Spleen (tissue), 11 donors: ENCODE measurements at regions not wholly inside any gene's neighbourhood (a gene's known extent, or its start where the extent isn't known, plus 50 kb on each side); places are given as distances from the start of the nearest gene placed in this dataset.

Source experiments
- DNase-seq: peaks from one replicate; pipeline ENCODE4 v3.0.0-alpha.2; 2020
- H3K27ac ChIP-seq, 8 donors: fragments of 200-600 bp; sonication (generic) in 7 of 8; 1 replicate in 4 of 8; 2 replicates in 4 of 8; pipeline versions ENCODE4 v1.5.0 to v1.8.0; 2016 to 2021; ENCODE audit warnings: inconsistent platforms in 4 of 8, mild to moderate bottlenecking in 4 of 8, moderate library complexity in 1 of 8
- H3K27me3 ChIP-seq, 7 donors: fragments of 200-600 bp; sonication (generic) in 6 of 7; replicated peaks in 1 of 7; 1 replicate in 4 of 7; 2 replicates in 3 of 7; pipeline versions ENCODE4 v1.5.0 to v1.8.0; 2016 to 2021; ENCODE audit warnings: inconsistent platforms in 3 of 7, mild to moderate bottlenecking in 1 of 7
- H3K36me3 ChIP-seq, 6 donors: fragments of 200-600 bp; sonication (generic) in 5 of 6; 1 replicate in 4 of 6; 2 replicates in 2 of 6; pipeline versions ENCODE4 v1.5.0 to v1.8.0; 2016 to 2021; ENCODE audit warnings: inconsistent platforms in 2 of 6
- H3K4me1 ChIP-seq, 6 donors: fragments of 200-600 bp; sonication (generic) in 5 of 6; 1 replicate in 3 of 6; 2 replicates in 3 of 6; pipeline versions ENCODE4 v1.5.0 to v1.8.0; 2016 to 2021; ENCODE audit warnings: inconsistent platforms in 3 of 6
- H3K4me3 ChIP-seq, 8 donors: fragments of 200-600 bp; sonication (generic) in 7 of 8; 1 replicate in 4 of 8; 2 replicates in 4 of 8; pipeline versions ENCODE4 v1.5.0 to v1.8.0; 2016 to 2021; ENCODE audit warnings: inconsistent platforms in 4 of 8, mild to moderate bottlenecking in 4 of 8, moderate library complexity in 2 of 8
- H3K9me3 ChIP-seq, 8 donors: fragments of 200-600 bp; sonication (generic) in 7 of 8; 1 replicate in 4 of 8; 2 replicates in 4 of 8; pipeline versions ENCODE4 v1.5.0 to v1.8.0; 2016 to 2021; ENCODE audit warnings: inconsistent platforms in 4 of 8
- POLR2A ChIP-seq, 3 donors: fragments of 450-650 bp; IDR thresholded peaks; one replicate each; pipeline ENCODE4 v1.5.1; 2017; ENCODE audit warnings: antibody characterized with exemption in 3 of 3, mild to moderate bottlenecking in 1 of 3
- POLR2AphosphoS5 ChIP-seq, 3 donors: sonication (generic); formaldehyde crosslinking; IDR thresholded peaks; one replicate each; pipeline ENCODE4 v1.5.1; 2017; ENCODE audit warnings: antibody characterized with exemption in 3 of 3
- WGBS, 5 donors: extraction: QIAGEN DNeasy Blood & Tissue Kit in 3 of 5; methylation state at CpG; one replicate each; pipeline versions ENCODE4 v1.1.5 to v1.1.7; 2013 to 2018; 5-methylcytosine and 5-hydroxymethylcytosine counted together
- intact Hi-C: fragments of 100-400 bp; cut with DNase I; formaldehyde crosslinking; loops from one replicate; pipeline ENCODE4 v1.15.0; 2023; ENCODE audit warnings: low total_unique reads
- TF ChIP-seq, protein P1 (sequence below), 11 experiments: fragments of 200-600 bp in 7 of 11; fragments of 450-650 bp in 4 of 11; sonication (generic) in 4 of 11; IDR thresholded peaks in 8 of 11; conservative IDR thresholded peaks in 3 of 11; 1 replicate in 7 of 11; 2 replicates in 4 of 11; pipeline versions ENCODE4 v1.4.0 to v1.8.0; 2016 to 2021; ENCODE audit warnings: antibody characterized with exemption in 11 of 11, inconsistent platforms in 4 of 11, mild to moderate bottlenecking in 1 of 11
- donor health status: healthy with polysubstance abuse.
- donor health status: DM: no; HTN: no; CAD: no; lungs with moderate emphysema.
- donor health status: DM: no; HTN: no; CAD: no.
- donor health status: Bipolar disorder and iron deficiency.
- donor health status: healthy.
- donor health status: DM: no; HTN: no; CAD: no.
- donor health status: DM: yes; HTN: yes; CAD: no.

DNA sequence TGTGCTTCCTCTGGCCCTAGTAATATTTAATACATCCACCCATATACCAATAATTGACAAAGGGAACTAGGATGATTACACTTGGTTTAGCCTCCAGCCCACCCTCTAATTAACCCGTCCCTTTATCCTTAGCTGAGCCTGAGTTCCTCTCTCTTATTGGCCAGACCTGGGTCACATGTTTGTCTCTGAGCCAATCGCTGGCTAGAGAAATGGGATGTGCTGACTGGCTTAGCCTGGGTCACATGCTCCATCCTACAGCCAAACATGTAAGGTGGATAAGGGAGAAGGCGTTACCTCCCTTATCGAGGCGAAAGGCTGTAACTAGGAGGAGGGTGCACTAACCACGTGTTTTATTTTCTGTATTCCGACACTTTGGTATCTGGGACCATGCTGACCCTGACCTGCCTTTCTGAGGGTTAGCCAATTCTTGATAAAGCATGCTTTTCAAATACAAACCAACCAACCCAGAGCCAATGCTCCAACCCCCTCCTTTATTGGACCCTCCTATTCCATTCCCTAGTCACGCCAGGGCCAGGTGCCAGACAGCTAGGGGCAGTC, 262.7 kb downstream of the PREX1 start:
- WGBS, 5 donors: 71 to 88% (median 76%) methylated on average over 8 of the region's 8 CpGs
- no peaks in the 10 kb centered on the region for H3K36me3 ChIP-seq
- peaks cover 0 to 9% (median 0%) of the 10 kb centered on the region in 8 donors for H3K9me3 ChIP-seq
- no peak overlapping the region for H3K27ac ChIP-seq
- no peak for TF ChIP-seq POLR2AphosphoS5 (IDR thresholded peaks at IDR 0.05)
- TF ChIP-seq POLR2A (IDR thresholded peaks at IDR 0.05): no peak
- TF ChIP-seq, protein P1, sequence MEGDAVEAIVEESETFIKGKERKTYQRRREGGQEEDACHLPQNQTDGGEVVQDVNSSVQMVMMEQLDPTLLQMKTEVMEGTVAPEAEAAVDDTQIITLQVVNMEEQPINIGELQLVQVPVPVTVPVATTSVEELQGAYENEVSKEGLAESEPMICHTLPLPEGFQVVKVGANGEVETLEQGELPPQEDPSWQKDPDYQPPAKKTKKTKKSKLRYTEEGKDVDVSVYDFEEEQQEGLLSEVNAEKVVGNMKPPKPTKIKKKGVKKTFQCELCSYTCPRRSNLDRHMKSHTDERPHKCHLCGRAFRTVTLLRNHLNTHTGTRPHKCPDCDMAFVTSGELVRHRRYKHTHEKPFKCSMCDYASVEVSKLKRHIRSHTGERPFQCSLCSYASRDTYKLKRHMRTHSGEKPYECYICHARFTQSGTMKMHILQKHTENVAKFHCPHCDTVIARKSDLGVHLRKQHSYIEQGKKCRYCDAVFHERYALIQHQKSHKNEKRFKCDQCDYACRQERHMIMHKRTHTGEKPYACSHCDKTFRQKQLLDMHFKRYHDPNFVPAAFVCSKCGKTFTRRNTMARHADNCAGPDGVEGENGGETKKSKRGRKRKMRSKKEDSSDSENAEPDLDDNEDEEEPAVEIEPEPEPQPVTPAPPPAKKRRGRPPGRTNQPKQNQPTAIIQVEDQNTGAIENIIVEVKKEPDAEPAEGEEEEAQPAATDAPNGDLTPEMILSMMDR (IDR thresholded peaks at IDR 0.05 in 8 of 11, conservative IDR thresholded peaks at IDR 0.05 in 3 of 11): no peak
- H3K4me1 ChIP-seq: no peaks in the 10 kb centered on the region
- no peak overlapping the region for H3K4me3 ChIP-seq
- DNase-seq: no peak
- H3K27me3 ChIP-seq: peaks cover 0 to 34% (median 7%) of the 10 kb centered on the region in 7 donors
- intact Hi-C loops: no loop called here

DNA sequence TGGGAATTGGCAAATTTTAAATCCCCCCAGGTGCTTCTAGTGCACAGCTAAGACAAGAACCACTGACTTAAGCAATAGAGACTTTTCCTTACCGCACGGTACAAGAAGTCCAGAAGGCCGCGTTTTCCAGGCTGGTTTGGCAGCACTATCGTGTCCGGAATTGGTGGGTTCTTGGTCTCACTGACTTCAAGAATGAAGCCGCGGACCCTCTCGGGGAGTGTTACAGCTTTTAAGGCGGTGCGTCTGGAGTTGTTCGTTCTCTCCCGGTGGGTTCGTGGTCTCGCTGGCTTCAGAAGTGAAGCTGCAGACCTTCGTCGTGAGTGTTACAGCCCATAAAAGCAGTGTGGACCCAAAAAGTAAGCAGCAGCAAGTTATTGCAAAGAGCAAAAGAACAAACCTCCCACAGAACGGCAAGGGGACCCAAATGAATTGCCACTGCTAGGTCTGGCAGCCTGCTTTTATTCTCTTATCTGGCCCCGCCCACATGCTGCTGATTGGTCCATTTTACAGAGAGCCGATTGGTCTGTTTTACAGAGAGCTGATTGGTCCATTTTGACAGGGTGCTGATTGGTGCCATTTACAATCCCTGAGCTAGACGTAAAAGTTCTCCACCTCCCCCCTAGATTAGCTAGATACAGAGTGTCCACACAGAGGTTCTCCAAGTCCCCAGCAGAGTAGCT, 264.5 kb downstream of the PREX1 start:
- H3K27me3 ChIP-seq: peaks cover 0 to 34% (median 7%) of the 10 kb centered on the region in 7 donors
- no peak overlapping the region for H3K27ac ChIP-seq
- no peaks in the 10 kb centered on the region for H3K36me3 ChIP-seq
- intact Hi-C loops: no loop called here
- no peak for DNase-seq
- no peak overlapping the region for H3K4me3 ChIP-seq
- no peaks in the 10 kb centered on the region for H3K4me1 ChIP-seq
- TF ChIP-seq POLR2AphosphoS5 (IDR thresholded peaks at IDR 0.05): no peak
- no peak for TF ChIP-seq POLR2A (IDR thresholded peaks at IDR 0.05)
- TF ChIP-seq, protein P1 (IDR thresholded peaks at IDR 0.05 in 8 of 11, conservative IDR thresholded peaks at IDR 0.05 in 3 of 11): no peak
- WGBS, 5 donors: 94 to 96% (median 94%) methylated on average over 21 of the region's 21 CpGs
- H3K9me3 ChIP-seq: peaks cover 0 to 9% (median 0%) of the 10 kb centered on the region in 8 donors

DNA sequence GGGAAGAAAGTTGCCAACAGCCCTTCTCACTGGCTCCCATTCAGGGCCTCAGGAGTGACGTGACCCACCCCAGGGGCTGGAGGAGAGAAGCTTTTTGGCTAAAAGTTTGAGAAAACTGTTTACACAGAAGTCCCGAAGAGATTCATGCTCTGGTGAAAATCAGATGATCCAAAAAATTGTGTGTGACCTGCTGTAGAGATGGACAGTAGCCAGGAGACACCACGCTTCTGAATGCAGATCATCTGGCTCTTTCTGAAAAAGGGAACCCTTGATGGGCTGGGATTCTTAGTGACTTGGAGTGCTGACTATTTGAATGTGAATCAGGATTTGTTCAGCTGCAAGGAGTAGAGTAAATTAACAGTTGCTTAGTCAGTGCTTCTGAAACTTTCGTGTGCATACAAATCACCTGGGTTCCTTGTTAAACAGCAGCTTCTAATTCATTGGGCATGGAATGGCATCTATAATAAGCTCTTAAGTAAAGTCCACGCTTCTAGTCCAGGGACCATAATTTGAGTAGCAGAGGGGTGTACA, 265.1 kb downstream of the PREX1 start:
- no peak overlapping the region for H3K27ac ChIP-seq
- peaks cover 0 to 28% (median 7%) of the 10 kb centered on the region in 7 donors for H3K27me3 ChIP-seq
- WGBS, 5 donors: 66 to 88% (median 80%) methylated on average over 5 of the region's 5 CpGs
- no peaks in the 10 kb centered on the region for H3K4me1 ChIP-seq
- no peak overlapping the region for H3K4me3 ChIP-seq
- no peak for DNase-seq
- intact Hi-C loops: no loop called here
- TF ChIP-seq POLR2AphosphoS5 (IDR thresholded peaks at IDR 0.05) (no peak), POLR2A (IDR thresholded peaks at IDR 0.05) (no peak)
- TF ChIP-seq, protein P1 (IDR thresholded peaks at IDR 0.05 in 8 of 11, conservative IDR thresholded peaks at IDR 0.05 in 3 of 11): no peak
- peaks cover 0 to 9% (median 0%) of the 10 kb centered on the region in 8 donors for H3K9me3 ChIP-seq
- H3K36me3 ChIP-seq: no peaks in the 10 kb centered on the region

DNA sequence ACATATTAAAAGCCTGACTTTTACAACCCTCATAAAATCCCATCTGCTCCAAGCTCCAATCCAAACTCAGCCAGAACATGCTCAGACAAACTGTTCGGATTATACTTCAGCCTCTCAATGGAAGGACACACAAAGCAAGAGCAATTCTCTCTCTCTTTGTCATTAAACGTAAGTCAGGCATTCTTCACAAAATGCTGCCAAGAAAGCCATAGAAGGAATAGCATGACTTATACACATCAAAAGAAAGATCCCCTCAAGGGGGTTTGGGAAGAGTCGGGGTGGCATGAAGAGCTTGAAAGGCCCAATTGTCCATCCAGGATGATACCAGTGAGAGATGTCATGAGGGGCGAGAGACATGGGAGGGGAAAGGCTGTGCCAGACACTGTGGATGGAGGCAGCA, 268.9 kb downstream of the PREX1 start:
- H3K36me3 ChIP-seq: no peaks in the 10 kb centered on the region
- no peak overlapping the region for H3K4me3 ChIP-seq
- TF ChIP-seq, protein P1 (IDR thresholded peaks at IDR 0.05 in 8 of 11, conservative IDR thresholded peaks at IDR 0.05 in 3 of 11): no peak
- TF ChIP-seq POLR2AphosphoS5 (IDR thresholded peaks at IDR 0.05) (no peak), POLR2A (IDR thresholded peaks at IDR 0.05) (no peak)
- WGBS, 5 donors: 79 to 87% (median 85%) methylated on average over 4 of the region's 4 CpGs
- no peak for DNase-seq
- H3K9me3 ChIP-seq: peaks cover 0 to under 1% (median 0%) of the 10 kb centered on the region in 8 donors
- intact Hi-C loops: no loop called here
- no peak overlapping the region for H3K27ac ChIP-seq
- H3K27me3 ChIP-seq: peaks cover 0 to 7% (median 0%) of the 10 kb centered on the region in 7 donors
- no peaks in the 10 kb centered on the region for H3K4me1 ChIP-seq
